ENCODE measurements at regions not wholly inside any gene's neighbourhood (a gene's known extent, or its start where the extent isn't known, plus 50 kb on each side); places are given as distances from the start of the nearest gene placed in this dataset.

GRCh38 chr20:40203032-40203431 is 486.0 kb downstream of the MAFB start:
- no peak for DNase-seq

- DNase-seq = no peak
Measured at GRCh38 chr20:40197691-40198090, 491.3 kb downstream of the MAFB start.

GRCh38 chr20:40196846-40197436 is 492.1 kb downstream of the MAFB start:
- DNase-seq = no peak

- DNase-seq = no peak
Measured at GRCh38 chr20:40195742-40196141, 493.3 kb downstream of the MAFB start.

GRCh38 chr20:40192529-40192928 is 496.5 kb downstream of the MAFB start:
- no peak for DNase-seq

GRCh38 chr20:40192081-40192480 is 497.0 kb downstream of the MAFB start:
- no peak for DNase-seq

- no peak for DNase-seq
Measured at GRCh38 chr20:40191573-40191972, 497.5 kb downstream of the MAFB start.

- DNase-seq = no peak
Measured at GRCh38 chr20:40189621-40190020, 499.4 kb downstream of the MAFB start.

GRCh38 chr20:40188319-40188718 is 500.7 kb downstream of the MAFB start:
- DNase-seq = no peak

GRCh38 chr20:40186826-40187225 is 502.2 kb downstream of the MAFB start:
- no peak for DNase-seq

- no peak for DNase-seq
Measured at GRCh38 chr20:40181676-40182075, 507.4 kb downstream of the MAFB start.

- no peak for DNase-seq
Measured at GRCh38 chr20:40176098-40176841, 512.8 kb downstream of the MAFB start.

- no peak for DNase-seq
Measured at GRCh38 chr20:40175296-40175695, 513.7 kb downstream of the MAFB start.

GRCh38 chr20:40173872-40174271 is 515.2 kb downstream of the MAFB start:
- DNase-seq = no peak

- no peak for DNase-seq
Measured at GRCh38 chr20:40168981-40169620, 519.9 kb downstream of the MAFB start.

- no peak for DNase-seq
Measured at GRCh38 chr20:40161391-40161790, 527.6 kb downstream of the MAFB start.

- DNase-seq = peak; percentile 12
Measured at GRCh38 chr20:40160097-40160550, 528.9 kb downstream of the MAFB start.

GRCh38 chr20:40159276-40159675 is 529.8 kb downstream of the MAFB start:
- no peak for DNase-seq

- no peak for DNase-seq
Measured at GRCh38 chr20:40156600-40157317, 532.3 kb downstream of the MAFB start.

GRCh38 chr20:40154514-40154913 is 534.5 kb downstream of the MAFB start:
- DNase-seq = no peak

GRCh38 chr20:40148886-40149285 is 540.1 kb downstream of the MAFB start:
- DNase-seq = no peak

- no peak for DNase-seq
Measured at GRCh38 chr20:40146071-40146470, 543.0 kb downstream of the MAFB start.

- DNase-seq = no peak
Measured at GRCh38 chr20:40144581-40144980, 544.5 kb downstream of the MAFB start.

GRCh38 chr20:40134176-40134575 is 554.9 kb downstream of the MAFB start:
- no peak for DNase-seq
